VCaP (cell line): ENCODE measurements at regions not wholly inside any gene's neighbourhood (a gene's known extent, or its start where the extent isn't known, plus 50 kb on each side); places are given as distances from the start of the nearest gene placed in this dataset.

ENCODE experiments used
- H3K27ac ChIP-seq: fragments of 450-650 bp; 2 replicates; pipeline ENCODE4 v1.5.1; 2017
- CTCF ChIP-seq: fragments of 450-650 bp; conservative IDR thresholded peaks from 2 replicates; pipeline ENCODE4 v1.5.1; 2017; ENCODE audit warnings: mild to moderate bottlenecking, moderate library complexity

GRCh38 chr2:9149388-9149660 lies 57.3 kb upstream of the ASAP2 start:
- TF ChIP-seq CTCF: no peak
- H3K27ac ChIP-seq: no peak overlapping the region

GRCh38 chr2:9146646-9147045 lies 60.0 kb upstream of the ASAP2 start:
- no peak for TF ChIP-seq CTCF
- no peak overlapping the region for H3K27ac ChIP-seq

- H3K27ac ChIP-seq: no peak overlapping the region
- TF ChIP-seq CTCF: no peak
Observed at GRCh38 chr2:9145752-9146430, 60.7 kb upstream of the ASAP2 start.

- TF ChIP-seq CTCF: no peak
- H3K27ac ChIP-seq: no peak overlapping the region
Observed at GRCh38 chr2:9145109-9145751, 61.4 kb upstream of the ASAP2 start.

- TF ChIP-seq CTCF: no peak
- no peak overlapping the region for H3K27ac ChIP-seq
Observed at GRCh38 chr2:9144617-9145016, 62.0 kb upstream of the ASAP2 start.

- no peak for TF ChIP-seq CTCF
- H3K27ac ChIP-seq: no peak overlapping the region
Observed at GRCh38 chr2:9144046-9144445, 62.6 kb upstream of the ASAP2 start.

- peak overlapping the region; percentile 48; the same call in 1 of the 2 replicates for H3K27ac ChIP-seq
- no peak for TF ChIP-seq CTCF
Observed at GRCh38 chr2:9143264-9143815, 63.3 kb upstream of the ASAP2 start.
